Activated T-cell treated with anti-CD3 and anti-CD28 coated beads, Interleukin-2, amount 50 U/mL, for 72 hours (primary cell): ENCODE measurements at regions not wholly inside any gene's neighbourhood (a gene's known extent, or its start where the extent isn't known, plus 50 kb on each side); places are given as distances from the start of the nearest gene placed in this dataset.
A peak's percentile ranks its signal among the peaks of the same experiment; 100 is the strongest.

ENCODE experiments used
- ATAC-seq, 2 donors: fragments of 150-1000 bp; cut with Tn5 transposase; replicated peaks in 1 of 2; 2 replicates each; pipeline ENCODE4 v1.10.0; 2021; ENCODE audit warnings: moderate library complexity in 2 of 2, mild to moderate bottlenecking in 1 of 2
- DNase-seq, 2 donors: peaks; one replicate each; pipeline ENCODE4 v3.0.0; 2021 to 2022; ENCODE audit warnings: mixed read lengths in 1 of 2
- H3K27ac Mint-ChIP-seq: one replicate; pipeline ENCODE4 v1.8.0; 2022; ENCODE audit warnings: mild to moderate bottlenecking, moderate library complexity, mixed read lengths
- H3K27me3 Mint-ChIP-seq: one replicate; pipeline ENCODE4 v1.8.0; 2022; ENCODE audit warnings: low read depth, mixed read lengths
- H3K36me3 Mint-ChIP-seq, 2 donors: one replicate each; pipeline ENCODE4 v1.8.0; 2022; ENCODE audit warnings: mixed read lengths in 2 of 2, mild to moderate bottlenecking in 1 of 2; ENCODE audit not compliant: insufficient read depth in 2 of 2
- H3K4me1 Mint-ChIP-seq: one replicate; pipeline ENCODE4 v1.8.0; 2022; ENCODE audit warnings: low read depth, mixed read lengths
- H3K4me3 Mint-ChIP-seq, 2 donors: one replicate each; pipeline ENCODE4 v1.8.0; 2022; ENCODE audit warnings: mild to moderate bottlenecking in 2 of 2, mixed read lengths in 2 of 2, moderate library complexity in 2 of 2
- H3K9me3 Mint-ChIP-seq, 2 donors: one replicate each; pipeline ENCODE4 v1.8.0; 2022; ENCODE audit warnings: mixed read lengths in 2 of 2

DNA sequence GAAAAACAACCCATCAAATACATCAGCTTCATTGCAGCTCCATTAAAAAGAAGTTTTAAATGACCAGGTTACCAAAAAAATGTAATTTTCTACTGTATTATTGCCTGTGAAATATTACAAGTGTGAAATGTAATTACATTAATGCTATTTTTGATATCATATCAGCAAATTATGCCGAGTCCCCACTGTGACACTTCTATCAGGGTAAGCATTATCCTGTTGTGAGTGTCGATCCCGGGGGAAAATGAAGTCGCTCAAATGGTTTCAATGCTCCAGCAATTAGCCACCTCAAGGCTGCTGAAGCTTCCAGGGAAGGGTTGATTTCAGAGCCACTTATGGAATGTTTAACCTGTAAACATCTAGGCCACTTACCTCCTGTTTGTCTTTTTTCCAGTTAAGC lies 70.4 kb downstream of the RCN1 start:
- DNase-seq (no peak), ATAC-seq (no peak)
- H3K9me3 Mint-ChIP-seq: no peaks in the 10 kb centered on the region
- no peak overlapping the region for H3K4me3 Mint-ChIP-seq
- no peaks in the 10 kb centered on the region for H3K4me1 Mint-ChIP-seq
- no peak overlapping the region for H3K27ac Mint-ChIP-seq
- H3K27me3 Mint-ChIP-seq: peaks cover 8% of the 10 kb centered on the region
- H3K36me3 Mint-ChIP-seq: no peaks in the 10 kb centered on the region

DNA sequence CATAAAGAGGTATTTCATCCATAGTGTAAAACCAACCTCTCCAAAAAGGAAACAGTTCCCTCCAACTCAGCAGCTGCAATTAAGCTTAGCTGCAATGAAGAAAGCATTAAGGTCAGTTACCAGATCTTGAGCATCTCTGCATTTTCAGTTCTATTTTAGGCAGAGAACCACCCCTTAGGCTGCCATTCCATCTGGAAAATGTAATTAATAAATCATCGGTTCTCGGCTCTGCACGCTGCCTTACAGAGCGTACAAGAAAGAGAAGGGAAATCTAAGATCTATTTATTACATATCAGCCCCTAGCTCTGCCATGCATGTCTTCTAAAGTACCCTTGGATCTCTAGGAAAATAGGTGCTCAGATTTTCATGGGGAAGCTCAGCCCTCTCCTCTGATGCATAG lies 71.5 kb downstream of the RCN1 start:
- DNase-seq (no peak), ATAC-seq (no peak)
- Mint-ChIP-seq H3K27ac (no peak overlapping the region), H3K36me3 (no peaks in the 10 kb centered on the region), H3K4me3 (no peak overlapping the region), H3K4me1 (no peaks in the 10 kb centered on the region), H3K27me3 (peaks cover 8% of the 10 kb centered on the region), H3K9me3 (no peaks in the 10 kb centered on the region)

DNA sequence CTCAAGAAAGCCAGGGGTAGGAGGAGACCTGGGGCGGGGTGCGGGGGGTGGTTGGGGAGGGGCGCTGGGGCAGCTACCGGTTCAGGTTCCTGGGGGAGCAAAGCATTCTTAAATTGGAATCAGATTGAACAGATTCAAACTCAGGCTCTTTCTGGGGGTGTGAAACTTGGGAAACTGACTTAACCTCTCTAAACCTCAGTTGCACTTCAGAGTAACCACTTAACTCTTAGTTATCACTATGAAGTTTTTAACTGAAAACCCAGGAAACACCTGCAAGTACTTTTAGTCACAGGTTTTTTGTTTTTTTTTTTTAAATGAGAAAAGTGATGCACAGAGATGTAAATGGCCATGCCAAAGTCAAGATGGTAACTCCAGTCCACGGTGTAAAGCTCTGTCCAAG lies 72.0 kb downstream of the RCN1 start:
- H3K9me3 Mint-ChIP-seq: no peaks in the 10 kb centered on the region
- ATAC-seq (no peak), DNase-seq (no peak)
- H3K36me3 Mint-ChIP-seq: no peaks in the 10 kb centered on the region
- H3K4me3 Mint-ChIP-seq: no peak overlapping the region
- H3K27ac Mint-ChIP-seq: no peak overlapping the region
- peaks cover 8% of the 10 kb centered on the region for H3K27me3 Mint-ChIP-seq
- no peaks in the 10 kb centered on the region for H3K4me1 Mint-ChIP-seq

DNA sequence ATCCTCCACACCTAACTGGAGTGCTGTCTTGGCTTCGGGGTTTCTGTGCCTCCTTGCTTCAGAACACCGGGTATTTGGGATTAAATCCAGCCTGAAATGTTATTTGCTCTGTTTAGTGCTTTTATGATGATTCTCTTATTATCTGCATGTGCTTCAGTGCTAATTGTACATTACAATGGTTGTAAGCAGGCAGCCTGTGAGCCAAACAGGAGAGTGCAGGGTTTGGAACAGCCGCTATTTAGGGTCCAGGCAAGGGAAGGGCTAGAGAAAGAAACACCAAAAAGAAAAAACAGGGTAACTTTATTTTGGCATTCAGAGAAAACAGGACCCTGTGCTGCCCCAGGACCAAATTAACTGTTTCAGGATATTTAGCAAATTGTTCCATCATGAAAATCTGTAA lies 72.7 kb downstream of the RCN1 start:
- no peak overlapping the region for H3K4me3 Mint-ChIP-seq
- no peak for ATAC-seq
- H3K9me3 Mint-ChIP-seq: no peaks in the 10 kb centered on the region
- H3K36me3 Mint-ChIP-seq: no peaks in the 10 kb centered on the region
- H3K4me1 Mint-ChIP-seq: no peaks in the 10 kb centered on the region
- no peak for DNase-seq
- H3K27me3 Mint-ChIP-seq: peaks cover 8% of the 10 kb centered on the region
- no peak overlapping the region for H3K27ac Mint-ChIP-seq

DNA sequence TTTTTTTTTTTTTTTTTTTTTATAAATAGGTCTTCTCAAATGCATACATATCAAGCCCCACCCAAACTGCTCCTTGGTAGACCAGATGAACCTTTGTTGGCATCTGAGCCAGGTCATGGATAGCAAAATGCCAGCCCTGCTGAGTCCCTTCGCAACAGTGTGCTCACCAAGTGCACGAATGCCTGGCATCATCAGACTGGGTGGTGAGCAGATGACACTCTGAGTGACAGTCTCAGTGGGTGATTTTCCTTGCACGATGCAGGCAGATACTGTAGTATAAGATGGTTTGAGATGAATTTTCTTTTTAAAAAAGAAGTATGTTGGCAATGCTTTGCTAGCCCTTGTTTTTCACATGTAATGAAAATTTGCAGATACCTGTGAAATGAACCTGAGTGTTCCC lies 74.0 kb downstream of the RCN1 start:
- Mint-ChIP-seq H3K4me1 (no peaks in the 10 kb centered on the region), H3K9me3 (no peaks in the 10 kb centered on the region), H3K4me3 (no peak overlapping the region), H3K27ac (no peak overlapping the region), H3K36me3 (no peaks in the 10 kb centered on the region), H3K27me3 (no peaks in the 10 kb centered on the region)
- ATAC-seq: no peak
- no peak for DNase-seq

DNA sequence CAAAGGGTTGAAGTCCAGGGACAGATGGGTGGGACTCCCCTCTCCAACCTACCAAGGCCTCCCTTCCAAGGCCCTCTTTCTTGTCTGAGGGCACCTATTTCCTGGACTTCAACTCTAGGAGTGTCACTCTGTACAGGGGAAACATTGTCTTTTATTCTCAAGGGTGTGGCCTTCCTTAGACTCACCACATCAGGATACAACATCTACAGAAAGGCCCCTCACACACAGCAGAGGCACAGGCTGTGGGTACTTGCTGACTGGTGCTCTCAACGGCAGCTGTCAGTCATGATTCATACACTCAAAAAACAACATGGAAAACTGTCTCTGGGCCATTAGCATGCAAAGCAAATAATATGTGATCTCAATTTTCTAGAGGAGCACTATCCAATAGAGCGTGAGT lies 78.0 kb downstream of the RCN1 start:
- H3K9me3 Mint-ChIP-seq: no peaks in the 10 kb centered on the region
- ATAC-seq (no peak), DNase-seq (no peak)
- H3K27me3 Mint-ChIP-seq: no peaks in the 10 kb centered on the region
- H3K36me3 Mint-ChIP-seq: no peaks in the 10 kb centered on the region
- no peak overlapping the region for H3K4me3 Mint-ChIP-seq
- H3K4me1 Mint-ChIP-seq: peaks cover 5% of the 10 kb centered on the region
- H3K27ac Mint-ChIP-seq: no peak overlapping the region

DNA sequence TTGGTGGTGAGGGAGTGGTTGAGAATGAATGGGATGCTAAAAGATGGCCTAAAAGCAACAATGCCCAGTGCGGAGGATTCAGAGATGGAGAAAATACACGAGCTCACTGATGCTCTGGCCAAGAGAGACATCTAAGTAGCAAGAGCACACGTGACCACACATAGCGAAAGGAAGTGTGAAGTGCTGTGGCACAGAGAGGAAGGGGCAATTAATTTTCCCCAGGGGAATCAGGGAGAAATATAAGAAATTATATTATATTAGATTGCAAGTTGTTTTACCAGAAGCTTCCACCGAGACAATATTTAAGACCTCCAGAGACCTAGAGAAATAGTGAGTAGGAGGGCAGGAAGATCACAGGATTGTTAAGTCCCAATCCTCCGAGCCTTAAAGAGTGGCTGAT lies 80.6 kb downstream of the RCN1 start:
- H3K4me1 Mint-ChIP-seq: peaks cover 5% of the 10 kb centered on the region
- DNase-seq (no peak), ATAC-seq (no peak)
- H3K27ac Mint-ChIP-seq: no peak overlapping the region
- no peaks in the 10 kb centered on the region for H3K9me3 Mint-ChIP-seq
- H3K27me3 Mint-ChIP-seq: no peaks in the 10 kb centered on the region
- no peaks in the 10 kb centered on the region for H3K36me3 Mint-ChIP-seq
- H3K4me3 Mint-ChIP-seq: no peak overlapping the region

DNA sequence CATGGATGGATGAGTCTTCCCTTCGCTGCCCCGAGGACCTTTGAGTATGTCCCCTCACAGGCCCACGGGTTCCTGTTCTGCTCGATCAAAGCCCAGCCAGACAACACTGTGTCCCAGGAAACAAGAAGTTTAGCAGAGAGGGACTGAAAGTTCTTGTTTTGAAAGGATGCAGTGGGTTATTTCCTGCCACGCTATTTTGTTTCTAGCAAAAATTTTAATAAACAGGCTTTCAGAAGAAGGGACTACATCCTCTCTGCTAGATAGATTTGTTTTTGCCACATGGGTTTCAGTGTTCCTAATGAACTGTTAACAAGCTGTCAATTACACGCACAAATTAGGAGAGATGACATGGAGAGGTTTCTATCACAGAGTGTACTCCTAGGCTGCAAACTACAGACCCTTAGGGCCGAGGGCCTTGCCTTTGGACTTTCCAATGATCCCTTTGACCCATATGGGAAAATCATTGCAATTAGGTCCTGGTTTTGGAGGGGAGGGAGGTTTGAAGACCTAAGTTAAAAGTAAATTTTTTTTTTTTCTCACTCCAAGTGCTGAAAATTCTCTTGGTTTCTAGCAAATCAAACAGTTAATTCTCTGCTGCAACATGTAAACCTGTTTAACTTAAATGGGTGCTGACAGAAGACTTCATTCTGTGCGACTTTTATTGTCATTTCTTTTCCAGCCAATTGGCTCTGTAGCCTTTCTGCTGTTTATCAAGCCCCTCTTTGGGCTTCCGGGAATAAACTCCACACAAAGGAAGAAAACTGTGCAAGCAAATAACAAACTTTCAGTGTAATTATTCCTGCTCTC lies 81.4 kb downstream of the RCN1 start:
- H3K27ac Mint-ChIP-seq: no peak overlapping the region
- H3K27me3 Mint-ChIP-seq: no peaks in the 10 kb centered on the region
- ATAC-seq: no peak
- DNase-seq: no peak
- H3K9me3 Mint-ChIP-seq: no peaks in the 10 kb centered on the region
- no peaks in the 10 kb centered on the region for H3K36me3 Mint-ChIP-seq
- H3K4me1 Mint-ChIP-seq: peaks cover 5% of the 10 kb centered on the region
- H3K4me3 Mint-ChIP-seq: no peak overlapping the region

DNA sequence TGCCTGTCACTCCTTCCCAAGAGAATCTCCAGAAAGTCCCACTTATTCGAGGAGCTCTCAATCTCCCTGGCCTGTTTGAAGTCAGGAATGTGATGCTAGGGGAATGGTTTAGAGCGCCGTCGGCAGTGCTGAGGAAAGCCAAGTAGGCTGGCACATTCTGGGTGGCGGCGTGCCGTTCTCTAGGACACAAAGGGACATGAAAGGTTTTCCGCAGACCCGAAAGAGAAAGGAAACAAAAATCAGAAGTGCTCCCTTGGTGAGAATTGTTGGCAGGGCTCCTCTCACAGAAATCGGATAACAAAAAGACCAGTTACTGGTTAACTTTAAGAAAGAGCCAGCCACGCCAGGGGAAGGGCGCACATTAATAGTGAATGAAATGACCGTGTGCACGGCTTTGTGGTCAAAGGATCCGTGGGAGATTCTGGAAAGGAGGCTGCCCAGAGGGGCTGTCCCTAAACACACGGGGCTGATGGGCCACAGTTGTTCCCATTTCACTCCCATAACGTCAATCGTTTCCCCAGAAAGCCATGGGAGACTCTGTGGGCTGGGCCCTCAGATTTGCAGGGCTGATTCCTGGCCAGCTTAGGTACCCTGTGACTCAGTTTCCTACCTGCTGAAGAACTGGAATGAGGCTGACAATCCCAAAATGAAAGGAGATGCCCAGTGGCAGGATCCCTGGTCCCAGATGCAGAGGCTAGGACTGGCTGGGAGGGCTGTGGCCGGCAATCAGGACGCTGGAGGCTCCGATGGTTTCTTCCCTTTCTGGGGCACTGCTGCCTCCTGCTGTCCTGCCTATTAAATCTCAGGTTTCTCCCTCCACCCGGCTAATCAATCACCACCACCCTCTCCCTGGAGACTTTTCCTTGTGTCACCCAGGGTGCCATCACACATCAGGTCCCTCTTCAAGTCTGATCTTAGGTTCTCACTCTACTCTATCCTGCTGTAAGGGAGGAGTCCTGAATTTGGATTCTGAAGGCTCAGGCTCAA lies 82.3 kb downstream of the RCN1 start:
- H3K27me3 Mint-ChIP-seq: peaks cover 2% of the 10 kb centered on the region
- no peak overlapping the region for H3K4me3 Mint-ChIP-seq
- ATAC-seq (peak; percentile 48 to 51), DNase-seq (peak; percentile 21 to 26)
- peaks cover 5% of the 10 kb centered on the region for H3K4me1 Mint-ChIP-seq
- H3K27ac Mint-ChIP-seq: no peak overlapping the region
- no peaks in the 10 kb centered on the region for H3K36me3 Mint-ChIP-seq
- no peaks in the 10 kb centered on the region for H3K9me3 Mint-ChIP-seq

DNA sequence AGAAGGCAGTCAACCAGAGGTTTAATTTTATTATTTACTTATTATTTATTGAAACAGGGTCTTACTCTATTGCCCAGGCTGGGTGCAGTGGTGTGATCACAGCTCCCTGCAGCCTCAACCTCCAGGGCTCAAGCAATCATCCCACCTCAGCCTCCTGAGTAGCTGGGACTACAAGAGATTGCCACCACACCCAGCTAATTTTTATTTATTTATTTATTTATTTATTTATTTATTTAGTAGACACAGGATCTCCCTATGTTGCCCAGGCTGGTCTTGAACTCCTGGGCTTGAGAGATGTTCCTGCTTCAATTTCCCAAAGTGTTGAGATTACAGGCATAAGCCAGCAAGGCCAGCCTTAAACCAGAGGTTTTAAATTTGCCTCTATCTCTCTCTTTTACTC lies 83.1 kb downstream of the RCN1 start:
- Mint-ChIP-seq H3K4me1 (peaks cover 5% of the 10 kb centered on the region), H3K36me3 (no peaks in the 10 kb centered on the region), H3K9me3 (no peaks in the 10 kb centered on the region), H3K4me3 (no peak overlapping the region), H3K27me3 (peaks cover 10% of the 10 kb centered on the region), H3K27ac (no peak overlapping the region)
- ATAC-seq (no peak), DNase-seq (no peak)

DNA sequence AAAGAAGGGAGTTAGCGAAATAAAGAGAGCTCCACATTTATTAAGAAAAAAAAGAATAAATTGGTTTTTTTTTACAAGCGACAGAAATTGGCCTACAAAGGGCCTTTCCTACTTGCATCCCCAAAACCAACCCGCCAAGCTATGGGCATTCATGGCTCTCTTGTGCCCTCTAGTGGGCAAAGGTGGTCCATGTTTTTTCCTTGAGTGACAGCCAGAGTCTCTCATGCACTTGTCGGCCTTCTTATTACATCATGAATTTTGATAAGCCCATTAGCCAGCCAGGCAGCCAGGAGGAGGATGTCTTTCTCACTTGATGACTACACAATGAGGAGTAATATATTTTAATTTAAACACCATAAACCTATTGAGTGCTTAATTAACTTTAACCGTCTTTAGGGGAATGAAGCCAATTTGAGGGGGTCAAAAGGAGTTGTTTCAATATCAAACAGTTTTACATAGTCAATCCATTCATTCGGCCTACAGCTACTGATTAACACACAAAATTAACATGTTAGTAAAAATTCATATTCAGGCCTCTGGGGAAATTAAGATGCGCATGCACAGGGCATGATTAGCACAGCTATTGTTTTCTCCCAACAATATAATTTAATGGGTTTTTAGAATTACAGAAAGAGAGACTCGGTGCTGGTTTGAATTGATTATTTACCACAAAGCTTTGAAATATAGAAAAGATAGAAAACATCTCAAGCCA lies 85.5 kb downstream of the RCN1 start:
- no peaks in the 10 kb centered on the region for H3K9me3 Mint-ChIP-seq
- DNase-seq: peak; percentile 73 to 84
- H3K27me3 Mint-ChIP-seq: peaks cover 11% of the 10 kb centered on the region
- no peak overlapping the region for H3K4me3 Mint-ChIP-seq
- H3K4me1 Mint-ChIP-seq: peaks cover 1% of the 10 kb centered on the region
- H3K27ac Mint-ChIP-seq: no peak overlapping the region
- ATAC-seq: peak; percentile 68 to 83
- no peaks in the 10 kb centered on the region for H3K36me3 Mint-ChIP-seq

DNA sequence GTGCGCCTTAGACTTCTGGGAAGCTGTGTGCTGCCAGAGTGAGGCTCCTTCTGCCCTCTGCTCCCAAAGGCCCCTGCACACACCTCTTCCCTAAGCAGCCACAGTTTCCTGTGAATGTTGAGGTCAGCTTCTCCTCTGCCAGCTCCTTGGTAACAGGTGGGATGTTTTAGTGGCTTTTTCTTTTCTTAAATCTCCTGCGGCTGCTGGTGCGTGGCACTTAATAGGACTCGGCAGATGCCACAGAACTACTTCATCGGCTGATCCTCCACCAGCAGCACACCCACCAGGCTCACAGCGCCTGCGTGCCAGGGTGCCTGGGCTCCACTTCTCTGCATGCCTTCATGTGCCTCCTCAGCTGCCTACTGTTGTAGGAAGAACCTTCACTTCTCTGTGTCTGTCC lies 87.8 kb downstream of the RCN1 start:
- H3K27me3 Mint-ChIP-seq: peaks cover 24% of the 10 kb centered on the region
- no peaks in the 10 kb centered on the region for H3K36me3 Mint-ChIP-seq
- no peaks in the 10 kb centered on the region for H3K9me3 Mint-ChIP-seq
- ATAC-seq: no peak
- H3K27ac Mint-ChIP-seq: no peak overlapping the region
- H3K4me3 Mint-ChIP-seq: no peak overlapping the region
- H3K4me1 Mint-ChIP-seq: no peaks in the 10 kb centered on the region
- DNase-seq: no peak

DNA sequence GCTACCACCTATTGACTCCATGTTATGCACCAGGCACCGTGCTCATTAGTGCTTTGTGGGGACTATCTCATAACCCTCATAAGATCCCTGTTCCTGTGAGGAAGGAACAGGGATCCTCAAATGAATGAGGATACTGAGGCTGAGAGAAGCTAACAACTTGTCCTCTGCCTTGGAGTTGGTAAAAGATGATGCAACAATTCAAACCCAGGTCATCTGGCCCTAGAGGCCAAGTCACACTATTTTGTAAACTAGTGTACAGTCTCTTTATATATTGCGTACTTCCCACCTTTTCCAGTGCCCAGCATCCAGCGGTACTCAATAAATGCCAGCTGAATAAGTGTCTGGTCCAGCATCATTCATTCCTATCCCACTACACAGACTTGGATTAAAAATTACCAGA lies 92.6 kb downstream of the RCN1 start:
- DNase-seq (no peak), ATAC-seq (no peak)
- Mint-ChIP-seq H3K9me3 (no peaks in the 10 kb centered on the region), H3K27me3 (peaks cover 37% of the 10 kb centered on the region), H3K36me3 (no peaks in the 10 kb centered on the region), H3K27ac (no peak overlapping the region), H3K4me1 (no peaks in the 10 kb centered on the region), H3K4me3 (no peak overlapping the region)
